Spleen (tissue), 11 donors: ENCODE measurements at regions not wholly inside any gene's neighbourhood (a gene's known extent, or its start where the extent isn't known, plus 50 kb on each side); places are given as distances from the start of the nearest gene placed in this dataset.

Experiments used
- DNase-seq: peaks from one replicate; pipeline ENCODE4 v3.0.0-alpha.2; 2020
- H3K27ac ChIP-seq, 8 donors: fragments of 200-600 bp; sonication (generic) in 7 of 8; 1 replicate in 4 of 8; 2 replicates in 4 of 8; pipeline versions ENCODE4 v1.5.0 to v1.8.0; 2016 to 2021; ENCODE audit warnings: inconsistent platforms in 4 of 8, mild to moderate bottlenecking in 4 of 8, moderate library complexity in 1 of 8
- H3K27me3 ChIP-seq, 7 donors: fragments of 200-600 bp; sonication (generic) in 6 of 7; replicated peaks in 1 of 7; 1 replicate in 4 of 7; 2 replicates in 3 of 7; pipeline versions ENCODE4 v1.5.0 to v1.8.0; 2016 to 2021; ENCODE audit warnings: inconsistent platforms in 3 of 7, mild to moderate bottlenecking in 1 of 7
- H3K36me3 ChIP-seq, 6 donors: fragments of 200-600 bp; sonication (generic) in 5 of 6; 1 replicate in 4 of 6; 2 replicates in 2 of 6; pipeline versions ENCODE4 v1.5.0 to v1.8.0; 2016 to 2021; ENCODE audit warnings: inconsistent platforms in 2 of 6
- H3K4me1 ChIP-seq, 6 donors: fragments of 200-600 bp; sonication (generic) in 5 of 6; 1 replicate in 3 of 6; 2 replicates in 3 of 6; pipeline versions ENCODE4 v1.5.0 to v1.8.0; 2016 to 2021; ENCODE audit warnings: inconsistent platforms in 3 of 6
- H3K4me3 ChIP-seq, 8 donors: fragments of 200-600 bp; sonication (generic) in 7 of 8; 1 replicate in 4 of 8; 2 replicates in 4 of 8; pipeline versions ENCODE4 v1.5.0 to v1.8.0; 2016 to 2021; ENCODE audit warnings: inconsistent platforms in 4 of 8, mild to moderate bottlenecking in 4 of 8, moderate library complexity in 2 of 8
- H3K9me3 ChIP-seq, 8 donors: fragments of 200-600 bp; sonication (generic) in 7 of 8; 1 replicate in 4 of 8; 2 replicates in 4 of 8; pipeline versions ENCODE4 v1.5.0 to v1.8.0; 2016 to 2021; ENCODE audit warnings: inconsistent platforms in 4 of 8
- CTCF ChIP-seq, 11 experiments: fragments of 200-600 bp in 7 of 11; fragments of 450-650 bp in 4 of 11; sonication (generic) in 4 of 11; IDR thresholded peaks in 8 of 11; conservative IDR thresholded peaks in 3 of 11; 1 replicate in 7 of 11; 2 replicates in 4 of 11; pipeline versions ENCODE4 v1.4.0 to v1.8.0; 2016 to 2021; ENCODE audit warnings: antibody characterized with exemption in 11 of 11, inconsistent platforms in 4 of 11, mild to moderate bottlenecking in 1 of 11
- POLR2A ChIP-seq, 3 donors: fragments of 450-650 bp; IDR thresholded peaks; one replicate each; pipeline ENCODE4 v1.5.1; 2017; ENCODE audit warnings: antibody characterized with exemption in 3 of 3, mild to moderate bottlenecking in 1 of 3
- POLR2AphosphoS5 ChIP-seq, 3 donors: sonication (generic); formaldehyde crosslinking; IDR thresholded peaks; one replicate each; pipeline ENCODE4 v1.5.1; 2017; ENCODE audit warnings: antibody characterized with exemption in 3 of 3
- WGBS, 5 donors: extraction: QIAGEN DNeasy Blood & Tissue Kit in 3 of 5; methylation state at CpG; one replicate each; pipeline versions ENCODE4 v1.1.5 to v1.1.7; 2013 to 2018; 5-methylcytosine and 5-hydroxymethylcytosine counted together
- intact Hi-C: fragments of 100-400 bp; cut with DNase I; formaldehyde crosslinking; loops from one replicate; pipeline ENCODE4 v1.15.0; 2023; ENCODE audit warnings: low total_unique reads
- donor health status: healthy with polysubstance abuse.
- donor health status: DM: no; HTN: no; CAD: no; lungs with moderate emphysema.
- donor health status: DM: no; HTN: no; CAD: no.
- donor health status: Bipolar disorder and iron deficiency.
- donor health status: healthy.
- donor health status: DM: no; HTN: no; CAD: no.
- donor health status: DM: yes; HTN: yes; CAD: no.

- 86 to 92% (median 88%) methylated on average over 3 of the region's 3 CpGs for WGBS, 5 donors
- intact Hi-C loops: no loop called here
These were observed 428.0 kb upstream of the TRPC7 start for GRCh38 chr5:136793300-136793699.

GRCh38 chr5:136781464-136781863 is 416.1 kb upstream of the TRPC7 start:
- 73 to 86% (median 80%) methylated on average over 3 of the region's 3 CpGs for WGBS, 5 donors
- no peak for DNase-seq
- Histone ChIP-seq H3K27ac (no peak overlapping the region), H3K27me3 (no peaks in the 10 kb centered on the region), H3K4me1 (no peaks in the 10 kb centered on the region), H3K4me3 (no peak overlapping the region), H3K9me3 (peaks cover 0 to 1% (median 0%) of the 10 kb centered on the region in 8 donors), H3K36me3 (no peaks in the 10 kb centered on the region)
- intact Hi-C loops: no loop called here
- no peak for TF ChIP-seq POLR2A (IDR thresholded peaks at IDR 0.05)
- no peak for TF ChIP-seq POLR2AphosphoS5 (IDR thresholded peaks at IDR 0.05)
- no peak for TF ChIP-seq CTCF (IDR thresholded peaks at IDR 0.05 in 8 of 11, conservative IDR thresholded peaks at IDR 0.05 in 3 of 11)

More at GRCh38 chr5:136793300-136793699, 428.0 kb upstream of the TRPC7 start:
- Histone ChIP-seq H3K9me3 (peaks cover 0 to 4% (median 0%) of the 10 kb centered on the region in 8 donors), H3K36me3 (no peaks in the 10 kb centered on the region), H3K27ac (no peak overlapping the region), H3K27me3 (no peaks in the 10 kb centered on the region), H3K4me1 (no peaks in the 10 kb centered on the region), H3K4me3 (no peak overlapping the region)
- DNase-seq: no peak
- TF ChIP-seq POLR2A (IDR thresholded peaks at IDR 0.05) (no peak), POLR2AphosphoS5 (IDR thresholded peaks at IDR 0.05) (no peak), CTCF (IDR thresholded peaks at IDR 0.05 in 8 of 11, conservative IDR thresholded peaks at IDR 0.05 in 3 of 11) (no peak)

GRCh38 chr5:136780518-136780917 is 415.2 kb upstream of the TRPC7 start:
- Histone ChIP-seq H3K4me1 (no peaks in the 10 kb centered on the region), H3K9me3 (peaks cover 0 to 11% (median 0%) of the 10 kb centered on the region in 8 donors), H3K4me3 (no peak overlapping the region), H3K36me3 (no peaks in the 10 kb centered on the region), H3K27me3 (no peaks in the 10 kb centered on the region), H3K27ac (no peak overlapping the region)
- WGBS, 5 donors: 51 to 74% (median 59%) methylated on average over 2 of the region's 2 CpGs
- no peak for DNase-seq
- no peak for TF ChIP-seq POLR2AphosphoS5 (IDR thresholded peaks at IDR 0.05)
- no peak for TF ChIP-seq CTCF (IDR thresholded peaks at IDR 0.05 in 8 of 11, conservative IDR thresholded peaks at IDR 0.05 in 3 of 11)
- no peak for TF ChIP-seq POLR2A (IDR thresholded peaks at IDR 0.05)
- intact Hi-C loops: no loop called here

- H3K27ac ChIP-seq: no peak overlapping the region
- intact Hi-C loops: no loop called here
- DNase-seq: no peak
- H3K4me3 ChIP-seq: no peak overlapping the region
- H3K9me3 ChIP-seq: peaks cover 0 to 11% (median 0%) of the 10 kb centered on the region in 8 donors
- no peaks in the 10 kb centered on the region for H3K36me3 ChIP-seq
- H3K4me1 ChIP-seq: no peaks in the 10 kb centered on the region
- TF ChIP-seq POLR2A (IDR thresholded peaks at IDR 0.05) (no peak), POLR2AphosphoS5 (IDR thresholded peaks at IDR 0.05) (no peak), CTCF (IDR thresholded peaks at IDR 0.05 in 8 of 11, conservative IDR thresholded peaks at IDR 0.05 in 3 of 11) (no peak)
- 57 to 81% (median 74%) methylated on average over 4 of the region's 4 CpGs for WGBS, 5 donors
- no peaks in the 10 kb centered on the region for H3K27me3 ChIP-seq
These were observed 410.9 kb upstream of the TRPC7 start for GRCh38 chr5:136776022-136776927.
